DOHH2 (cell line): ENCODE measurements at regions not wholly inside any gene's neighbourhood (a gene's known extent, or its start where the extent isn't known, plus 50 kb on each side); places are given as distances from the start of the nearest gene placed in this dataset.

Experiments
- EZH2phosphoT487 ChIP-seq: fragments of 200-600 bp; sonication (generic); IDR thresholded peaks from 2 replicates; pipeline ENCODE4 v1.6.1; 2017; ENCODE audit warnings: borderline replicate concordance, mild to moderate bottlenecking, antibody characterized with exemption, low read length, moderate library complexity, mixed read lengths
- TF ChIP-seq, protein P1 (sequence below): fragments of 200-600 bp; sonication (generic); IDR thresholded peaks from one replicate; pipeline ENCODE4 v1.5.1; 2014; ENCODE audit warnings: antibody characterized with exemption, mild to moderate bottlenecking, low read depth, low read length; ENCODE audit not compliant: poor library complexity, severe bottlenecking

DNA sequence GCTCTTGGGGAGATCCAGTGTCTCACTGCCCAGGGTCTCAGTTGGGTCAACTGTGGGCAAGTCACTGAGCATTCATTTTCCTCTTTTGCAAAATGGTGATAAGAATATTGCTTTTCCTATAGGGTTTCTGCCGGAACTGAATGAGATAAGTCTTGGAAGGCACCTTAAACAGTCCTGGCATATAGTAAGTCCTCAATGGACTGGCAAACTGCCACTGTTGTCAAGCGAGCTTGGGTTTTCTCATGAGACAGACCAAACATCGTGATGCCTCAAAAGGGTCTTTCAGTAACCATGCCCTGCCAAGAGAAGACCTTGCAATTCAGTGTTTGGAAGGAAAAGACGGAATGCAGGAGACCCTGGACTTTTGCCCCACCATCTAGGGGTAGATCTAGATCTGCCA is 251.5 kb downstream of the WDR11 start:
- TF ChIP-seq, protein P1, sequence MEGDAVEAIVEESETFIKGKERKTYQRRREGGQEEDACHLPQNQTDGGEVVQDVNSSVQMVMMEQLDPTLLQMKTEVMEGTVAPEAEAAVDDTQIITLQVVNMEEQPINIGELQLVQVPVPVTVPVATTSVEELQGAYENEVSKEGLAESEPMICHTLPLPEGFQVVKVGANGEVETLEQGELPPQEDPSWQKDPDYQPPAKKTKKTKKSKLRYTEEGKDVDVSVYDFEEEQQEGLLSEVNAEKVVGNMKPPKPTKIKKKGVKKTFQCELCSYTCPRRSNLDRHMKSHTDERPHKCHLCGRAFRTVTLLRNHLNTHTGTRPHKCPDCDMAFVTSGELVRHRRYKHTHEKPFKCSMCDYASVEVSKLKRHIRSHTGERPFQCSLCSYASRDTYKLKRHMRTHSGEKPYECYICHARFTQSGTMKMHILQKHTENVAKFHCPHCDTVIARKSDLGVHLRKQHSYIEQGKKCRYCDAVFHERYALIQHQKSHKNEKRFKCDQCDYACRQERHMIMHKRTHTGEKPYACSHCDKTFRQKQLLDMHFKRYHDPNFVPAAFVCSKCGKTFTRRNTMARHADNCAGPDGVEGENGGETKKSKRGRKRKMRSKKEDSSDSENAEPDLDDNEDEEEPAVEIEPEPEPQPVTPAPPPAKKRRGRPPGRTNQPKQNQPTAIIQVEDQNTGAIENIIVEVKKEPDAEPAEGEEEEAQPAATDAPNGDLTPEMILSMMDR = no peak
- no peak for TF ChIP-seq EZH2phosphoT487
